ENCODE measurements at regions not wholly inside any gene's neighbourhood (a gene's known extent, or its start where the extent isn't known, plus 50 kb on each side); places are given as distances from the start of the nearest gene placed in this dataset.
A peak's percentile ranks its signal among the peaks of the same experiment; 100 is the strongest.
"Not testable (repeated sequence)": the region's sequence is repeated elsewhere in the genome, so short reads cannot be mapped to it uniquely, and the experiment has no call there.

- Mint-ChIP-seq H3K27me3 (no peaks in the 10 kb centered on the region), H3K4me1 (no peaks in the 10 kb centered on the region), H3K36me3 (no peaks in the 10 kb centered on the region), H3K4me3 (no peak overlapping the region), H3K27ac (no peak overlapping the region), H3K9me3 (peaks cover 0 to 16% (median 0%) of the 10 kb centered on the region in 9 donors)
- POLR2A ChIA-PET, result no interaction called here
- DNase-seq (no peak), ATAC-seq (no peak)
Measured at GRCh38 chr3:163513149-163513657, 1565.1 kb downstream of the SI start.

- peaks cover 0 to 16% (median 3%) of the 10 kb centered on the region in 9 donors for H3K9me3 Mint-ChIP-seq
- H3K27ac Mint-ChIP-seq, result no peak overlapping the region
- POLR2A ChIA-PET, result no interaction called here
- H3K4me3 Mint-ChIP-seq, result no peak overlapping the region
- H3K36me3 Mint-ChIP-seq, result no peaks in the 10 kb centered on the region
- no peaks in the 10 kb centered on the region for H3K4me1 Mint-ChIP-seq
- H3K27me3 Mint-ChIP-seq, result no peaks in the 10 kb centered on the region
- no peak for DNase-seq
- peak in 1 of 2 donors; percentile 16 for ATAC-seq
Measured at GRCh38 chr3:163508206-163508605, 1570.1 kb downstream of the SI start.

GRCh38 chr3:163504974-163505373 is 1573.3 kb downstream of the SI start:
- DNase-seq (no peak), ATAC-seq (no peak)
- H3K36me3 Mint-ChIP-seq, result no peaks in the 10 kb centered on the region
- no peaks in the 10 kb centered on the region for H3K4me1 Mint-ChIP-seq
- no peak overlapping the region for H3K27ac Mint-ChIP-seq
- POLR2A ChIA-PET, result no interaction called here
- peaks cover 0 to 16% (median 4%) of the 10 kb centered on the region in 9 donors for H3K9me3 Mint-ChIP-seq
- H3K27me3 Mint-ChIP-seq, result no peaks in the 10 kb centered on the region
- no peak overlapping the region for H3K4me3 Mint-ChIP-seq

GRCh38 chr3:163499736-163500219 is 1578.5 kb downstream of the SI start:
- H3K4me1 Mint-ChIP-seq, H3K27ac Mint-ChIP-seq, H3K9me3 Mint-ChIP-seq, H3K27me3 Mint-ChIP-seq, POLR2A ChIA-PET, H3K4me3 Mint-ChIP-seq, H3K36me3 Mint-ChIP-seq, DNase-seq, ATAC-seq: not testable (repeated sequence)

- POLR2A ChIA-PET, H3K9me3 Mint-ChIP-seq, H3K36me3 Mint-ChIP-seq, H3K27ac Mint-ChIP-seq, H3K4me1 Mint-ChIP-seq, H3K27me3 Mint-ChIP-seq, DNase-seq, ATAC-seq, H3K4me3 Mint-ChIP-seq: not testable (repeated sequence)
Measured at GRCh38 chr3:163498842-163499735, 1579.2 kb downstream of the SI start.

- ATAC-seq, result no peak
- Mint-ChIP-seq H3K27me3 (no peaks in the 10 kb centered on the region), H3K36me3 (no peaks in the 10 kb centered on the region)
Measured at GRCh38 chr3:163491714-163492113, 1586.6 kb downstream of the SI start.

GRCh38 chr3:163490119-163490518 is 1588.2 kb downstream of the SI start:
- Mint-ChIP-seq H3K4me3 (no peak overlapping the region), H3K27ac (no peak overlapping the region), H3K9me3 (peaks cover 0 to 20% (median 3%) of the 10 kb centered on the region in 9 donors), H3K4me1 (no peaks in the 10 kb centered on the region), H3K36me3 (no peaks in the 10 kb centered on the region), H3K27me3 (no peaks in the 10 kb centered on the region)
- no peak for DNase-seq
- ATAC-seq, result no peak
- POLR2A ChIA-PET, result no interaction called here

More at GRCh38 chr3:163491714-163492113, 1586.6 kb downstream of the SI start:
- Mint-ChIP-seq H3K4me3 (no peak overlapping the region), H3K9me3 (peaks cover 0 to 20% (median 2%) of the 10 kb centered on the region in 9 donors), H3K27ac (no peak overlapping the region), H3K4me1 (no peaks in the 10 kb centered on the region)
- POLR2A ChIA-PET, result no interaction called here
- DNase-seq, result no peak

GRCh38 chr3:163482695-163483094 is 1595.6 kb downstream of the SI start:
- POLR2A ChIA-PET, result no interaction called here
- ATAC-seq, result no peak
- Mint-ChIP-seq H3K4me3 (no peak overlapping the region), H3K36me3 (no peaks in the 10 kb centered on the region), H3K9me3 (peaks cover 0 to 17% (median 5%) of the 10 kb centered on the region in 9 donors), H3K27ac (no peak overlapping the region), H3K27me3 (no peaks in the 10 kb centered on the region), H3K4me1 (no peaks in the 10 kb centered on the region)
- no peak for DNase-seq

GRCh38 chr3:163481738-163482137 is 1596.6 kb downstream of the SI start:
- ATAC-seq, result no peak

GRCh38 chr3:163476179-163476578 is 1602.1 kb downstream of the SI start:
- H3K27me3 Mint-ChIP-seq, result no peaks in the 10 kb centered on the region
- no peak overlapping the region for H3K27ac Mint-ChIP-seq
- no peaks in the 10 kb centered on the region for H3K36me3 Mint-ChIP-seq
- POLR2A ChIA-PET, result no interaction called here
- no peak for ATAC-seq
- H3K4me1 Mint-ChIP-seq, result no peaks in the 10 kb centered on the region
- H3K9me3 Mint-ChIP-seq, result peaks cover 0 to 11% (median 4%) of the 10 kb centered on the region in 9 donors
- no peak overlapping the region for H3K4me3 Mint-ChIP-seq
- DNase-seq, result no peak

More at GRCh38 chr3:163481738-163482137, 1596.6 kb downstream of the SI start:
- POLR2A ChIA-PET, result no interaction called here
- no peak overlapping the region for H3K4me3 Mint-ChIP-seq
- peaks cover 0 to 17% (median 5%) of the 10 kb centered on the region in 9 donors for H3K9me3 Mint-ChIP-seq
- H3K36me3 Mint-ChIP-seq, result no peaks in the 10 kb centered on the region
- no peaks in the 10 kb centered on the region for H3K4me1 Mint-ChIP-seq
- H3K27me3 Mint-ChIP-seq, result no peaks in the 10 kb centered on the region
- no peak overlapping the region for H3K27ac Mint-ChIP-seq
- no peak for DNase-seq

GRCh38 chr3:163474766-163475165 is 1603.5 kb downstream of the SI start:
- H3K36me3 Mint-ChIP-seq, result no peaks in the 10 kb centered on the region
- H3K4me1 Mint-ChIP-seq, result no peaks in the 10 kb centered on the region
- POLR2A ChIA-PET, result no interaction called here
- DNase-seq (no peak), ATAC-seq (no peak)
- H3K4me3 Mint-ChIP-seq, result no peak overlapping the region
- H3K9me3 Mint-ChIP-seq, result peaks cover 0 to 11% (median 2%) of the 10 kb centered on the region in 9 donors
- no peak overlapping the region for H3K27ac Mint-ChIP-seq
- H3K27me3 Mint-ChIP-seq, result no peaks in the 10 kb centered on the region

- no peaks in the 10 kb centered on the region for H3K4me1 Mint-ChIP-seq
- ATAC-seq (no peak), DNase-seq (no peak)
- H3K27me3 Mint-ChIP-seq, result no peaks in the 10 kb centered on the region
- no peak overlapping the region for H3K4me3 Mint-ChIP-seq
- no peaks in the 10 kb centered on the region for H3K36me3 Mint-ChIP-seq
- POLR2A ChIA-PET, result no interaction called here
- peaks cover 0 to 24% (median 11%) of the 10 kb centered on the region in 9 donors for H3K9me3 Mint-ChIP-seq
- H3K27ac Mint-ChIP-seq, result no peak overlapping the region
Measured at GRCh38 chr3:163468531-163469335, 1609.6 kb downstream of the SI start.

- Mint-ChIP-seq H3K27ac (no peak overlapping the region), H3K27me3 (no peaks in the 10 kb centered on the region), H3K9me3 (peaks cover 0 to 15% (median 6%) of the 10 kb centered on the region in 9 donors), H3K36me3 (no peaks in the 10 kb centered on the region), H3K4me1 (no peaks in the 10 kb centered on the region), H3K4me3 (no peak overlapping the region)
- POLR2A ChIA-PET, result no interaction called here
- no peak for ATAC-seq
- no peak for DNase-seq
Measured at GRCh38 chr3:163462446-163462845, 1615.8 kb downstream of the SI start.

Measured in naive thymus-derived CD8-positive, alpha-beta T cell (primary cell).